ENCODE measurements at regions not wholly inside any gene's neighbourhood (a gene's known extent, or its start where the extent isn't known, plus 50 kb on each side); places are given as distances from the start of the nearest gene placed in this dataset.

DNA sequence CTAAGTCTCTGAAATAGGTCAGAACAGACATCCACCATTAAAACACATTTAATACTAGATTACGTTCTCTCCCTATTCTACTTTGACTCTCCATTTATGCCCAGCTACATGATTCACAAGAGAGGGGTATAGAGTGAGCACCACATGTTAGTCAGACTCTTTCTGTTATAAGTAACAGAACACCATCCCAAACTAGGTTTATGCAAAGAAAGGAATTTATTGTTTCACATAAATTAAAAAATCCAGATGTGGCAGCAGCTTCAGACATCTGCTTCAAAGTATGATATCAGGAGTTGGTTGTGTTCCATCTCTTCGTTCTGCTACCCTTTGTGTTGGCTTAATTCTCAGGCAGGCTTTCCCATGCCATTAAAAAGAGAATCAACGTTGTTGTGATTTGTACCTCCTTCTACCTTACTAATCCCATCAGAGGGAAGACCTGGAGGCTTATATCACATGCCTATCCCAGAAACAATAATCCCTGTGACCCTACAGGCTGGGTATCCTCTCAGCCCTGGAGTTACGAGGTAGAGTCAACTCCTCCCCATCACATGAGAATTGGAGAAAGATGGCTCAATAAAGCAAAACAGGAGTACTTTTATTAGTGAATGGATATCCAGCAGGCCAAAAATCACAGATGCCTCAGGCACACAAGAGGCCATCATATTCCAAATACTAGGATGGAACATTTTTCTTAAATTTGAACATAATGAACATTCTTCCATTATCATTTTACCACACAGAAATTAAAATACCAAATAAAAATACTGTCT, 163.2 kb downstream of the SLC7A11 start:
- no peak for DNase-seq (ENCODE audit: low spot score)

DNA sequence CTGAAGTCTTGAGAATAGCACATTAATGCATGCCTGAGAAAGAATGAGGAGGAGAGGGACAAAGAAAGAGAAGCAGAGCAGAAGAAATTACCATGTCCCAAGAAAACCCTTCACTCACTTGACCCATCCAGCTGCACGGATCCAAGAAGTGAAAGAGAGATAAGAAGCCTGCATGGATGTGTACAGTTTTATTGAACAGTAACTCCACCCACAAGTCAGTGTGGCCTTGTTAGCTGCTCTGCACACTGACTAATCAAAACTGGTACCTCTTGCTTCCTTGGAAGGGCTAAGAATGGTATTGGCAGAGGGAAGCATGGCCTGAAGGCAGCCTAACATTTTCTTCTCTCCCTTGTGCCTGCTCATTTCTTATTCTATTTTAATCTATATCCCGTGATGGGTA, 163.9 kb downstream of the SLC7A11 start:
- no peak for DNase-seq (ENCODE audit: low spot score)

DNA sequence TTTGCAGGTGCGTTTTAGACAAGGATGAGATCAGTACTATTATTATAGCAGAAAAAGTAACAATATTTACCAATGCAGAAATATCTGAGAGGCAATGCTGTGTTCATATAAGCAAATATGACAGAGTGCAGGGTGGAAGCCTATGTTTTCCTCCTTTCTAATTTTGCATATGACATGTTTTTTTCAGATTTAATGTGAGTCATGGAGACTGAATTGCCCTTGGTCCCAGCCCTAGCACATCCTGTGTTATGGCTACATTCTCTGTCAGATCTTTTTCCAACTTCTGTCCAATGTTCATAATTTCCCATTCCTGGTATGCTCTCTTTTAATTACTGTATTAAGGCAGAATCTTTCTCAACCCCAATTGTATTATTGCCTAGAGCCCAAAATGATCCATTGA, 165.6 kb downstream of the SLC7A11 start:
- DNase-seq (ENCODE audit: low spot score) = no peak

DNA sequence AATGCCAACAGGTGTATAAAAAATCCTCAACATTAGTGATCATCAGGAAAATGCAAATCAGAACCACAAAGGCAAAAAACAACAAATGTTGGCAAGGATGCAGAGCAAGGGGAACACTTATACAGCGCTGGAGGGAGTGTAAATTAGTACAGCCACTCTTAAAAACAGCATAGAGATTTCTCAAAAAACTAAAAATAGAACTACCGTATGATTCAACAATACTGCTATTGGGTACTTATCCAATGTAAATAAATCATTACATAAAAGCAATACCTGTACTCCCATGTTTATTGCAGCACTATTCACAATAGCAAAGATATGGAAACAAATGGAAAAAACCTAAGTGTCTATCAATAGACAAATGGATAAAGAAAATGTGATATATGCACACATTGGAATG, 171.3 kb downstream of the SLC7A11 start:
- no peak for DNase-seq (ENCODE audit: low spot score)

GRCh38 chr4:138063581-138063980, 178.6 kb downstream of the SLC7A11 start:
- no peak for DNase-seq (ENCODE audit: low spot score)

GRCh38 chr4:138062929-138063328, 179.2 kb downstream of the SLC7A11 start:
- DNase-seq (ENCODE audit: low spot score) = no peak

DNA sequence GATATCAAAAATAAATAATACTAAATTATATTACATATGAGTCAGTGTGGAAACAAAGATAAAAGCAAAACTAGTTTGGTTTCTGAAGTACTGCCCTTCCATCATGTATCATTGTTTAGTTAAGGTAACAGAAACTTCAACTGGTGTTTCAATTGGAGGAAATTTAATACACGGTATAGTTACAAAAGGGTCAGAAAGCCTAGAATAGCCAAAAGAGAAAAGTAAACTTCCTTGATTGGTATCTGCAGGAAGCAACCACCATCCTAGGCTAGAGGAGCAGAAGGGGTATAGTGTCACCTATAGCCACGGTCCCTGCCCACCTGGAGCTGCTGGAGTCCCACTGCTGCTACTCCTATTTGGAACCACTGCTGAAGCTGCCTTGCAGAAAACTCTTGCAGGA, 185.6 kb downstream of the SLC7A11 start:
- DNase-seq (ENCODE audit: low spot score) = no peak

DNA sequence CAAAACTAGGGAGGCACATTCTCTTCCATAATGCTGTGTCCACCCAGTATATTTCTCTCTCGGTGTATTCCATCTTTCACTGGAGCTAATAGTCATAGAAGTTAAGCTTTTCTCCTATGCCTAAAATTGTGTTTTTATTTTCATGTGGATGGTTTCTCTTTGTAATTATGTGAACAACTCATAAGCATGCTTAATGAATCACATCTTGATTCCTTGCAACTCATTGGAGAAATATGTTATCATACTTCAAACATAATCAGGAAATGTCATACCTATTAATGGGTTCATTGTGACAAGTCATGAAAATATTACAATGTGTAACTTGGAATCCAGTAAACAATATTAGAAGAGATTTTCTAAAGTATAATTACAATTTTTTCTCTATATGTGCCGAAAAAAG, 186.3 kb downstream of the SLC7A11 start:
- no peak for DNase-seq (ENCODE audit: low spot score)

DNA sequence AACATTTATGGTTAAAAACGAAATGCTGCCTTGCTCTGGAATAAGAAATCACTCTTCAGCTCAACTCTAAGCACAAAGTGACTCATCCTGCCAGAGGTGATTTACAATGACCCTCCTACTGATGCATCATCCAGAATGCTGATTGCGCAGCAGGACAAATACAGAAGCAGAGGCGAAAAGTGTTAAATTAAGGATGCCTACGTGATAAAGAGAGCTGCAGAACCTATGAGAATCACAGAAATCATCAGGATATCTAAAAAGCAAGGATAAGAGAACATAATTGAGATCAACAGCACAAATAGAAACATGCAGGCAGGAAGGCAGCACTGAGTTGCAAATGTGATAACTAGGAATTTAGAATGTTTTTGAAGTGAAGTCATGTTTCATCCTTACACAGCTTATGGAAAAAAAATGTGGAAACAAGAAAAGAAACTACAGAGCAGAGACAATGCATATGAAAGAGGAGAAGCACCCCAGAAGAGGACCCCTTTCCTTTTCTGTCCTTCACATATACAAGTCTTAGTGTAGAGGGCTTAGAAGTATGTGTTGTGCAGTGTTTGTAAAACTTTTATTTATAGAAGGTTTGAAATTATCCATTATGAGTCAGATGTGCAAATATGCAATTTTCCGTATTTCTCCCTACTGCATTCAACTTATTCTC, 188.4 kb downstream of the SLC7A11 start:
- no peak for DNase-seq (ENCODE audit: low spot score)

DNA sequence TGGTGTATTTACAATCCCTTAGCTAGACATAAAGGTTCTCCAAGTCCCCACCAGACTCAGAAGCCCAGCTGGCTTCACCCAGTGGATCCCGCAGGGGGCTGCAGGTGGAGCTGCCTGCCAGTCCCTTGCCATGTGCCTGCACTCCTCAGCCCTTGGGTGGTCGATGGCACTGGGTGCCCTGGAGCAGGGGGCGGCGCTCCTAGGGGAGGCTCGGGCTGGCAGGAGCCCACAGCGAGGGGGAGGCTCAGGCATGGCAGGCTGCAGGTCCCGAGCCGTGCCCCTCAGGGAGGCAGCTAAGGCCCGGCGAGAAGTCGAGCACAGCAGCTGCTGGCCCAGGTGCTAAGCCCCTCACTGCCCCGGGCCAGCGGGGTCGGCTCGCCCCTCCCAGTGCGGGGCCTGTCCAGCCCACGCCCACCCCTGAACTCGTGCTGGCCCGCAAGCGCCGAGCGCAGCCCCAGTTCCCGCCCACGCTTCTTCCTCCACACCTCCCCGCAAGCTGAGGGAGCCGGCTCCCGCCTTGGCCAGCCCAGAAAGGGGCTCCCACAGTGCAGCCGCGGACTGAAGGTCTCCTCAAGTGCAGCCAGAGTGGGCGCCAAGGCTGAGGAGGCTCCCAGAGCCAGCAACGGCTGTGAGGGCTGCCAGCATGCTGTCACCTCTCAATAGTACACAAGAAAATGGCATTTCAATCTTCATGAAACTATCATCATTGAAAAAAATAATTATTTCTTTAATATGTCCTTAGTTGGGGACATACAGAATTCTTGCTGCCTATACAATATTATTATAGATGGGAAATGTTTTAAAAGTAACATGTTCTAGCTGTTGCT, 189.1 kb downstream of the SLC7A11 start:
- no peak for DNase-seq (ENCODE audit: low spot score)

GRCh38 chr4:138051157-138051556, 191.0 kb downstream of the SLC7A11 start:
- DNase-seq (ENCODE audit: low spot score) = no peak

GRCh38 chr4:138050601-138051000, 191.5 kb downstream of the SLC7A11 start:
- no peak for DNase-seq (ENCODE audit: low spot score)

- DNase-seq (ENCODE audit: low spot score) = no peak
Observed at GRCh38 chr4:138049355-138049754, 192.8 kb downstream of the SLC7A11 start.

GRCh38 chr4:138047290-138047689, 194.9 kb downstream of the SLC7A11 start:
- DNase-seq (ENCODE audit: low spot score) = no peak

DNA sequence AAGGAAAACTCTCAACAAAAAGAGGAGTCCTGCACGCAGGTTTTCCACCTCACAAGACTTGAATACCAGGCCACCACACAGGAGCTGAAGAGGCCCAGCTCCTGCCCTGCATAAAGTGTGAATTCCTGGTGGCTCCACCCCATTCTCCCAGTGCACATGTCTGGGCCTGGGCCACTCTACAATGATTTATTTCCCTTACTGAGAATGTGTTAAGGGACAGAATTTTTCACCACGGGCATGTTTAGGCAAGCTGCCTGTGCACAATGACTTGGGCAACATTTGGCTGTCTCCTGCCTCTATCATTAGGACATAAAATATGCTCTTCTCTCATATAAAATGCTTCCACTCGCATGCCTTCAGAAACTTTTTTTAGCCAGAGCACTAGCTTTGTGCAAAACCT, 197.1 kb downstream of the SLC7A11 start:
- no peak for DNase-seq (ENCODE audit: low spot score)

- no peak for DNase-seq (ENCODE audit: low spot score)
Observed at GRCh38 chr4:138039010-138039409, 203.1 kb downstream of the SLC7A11 start.

DNA sequence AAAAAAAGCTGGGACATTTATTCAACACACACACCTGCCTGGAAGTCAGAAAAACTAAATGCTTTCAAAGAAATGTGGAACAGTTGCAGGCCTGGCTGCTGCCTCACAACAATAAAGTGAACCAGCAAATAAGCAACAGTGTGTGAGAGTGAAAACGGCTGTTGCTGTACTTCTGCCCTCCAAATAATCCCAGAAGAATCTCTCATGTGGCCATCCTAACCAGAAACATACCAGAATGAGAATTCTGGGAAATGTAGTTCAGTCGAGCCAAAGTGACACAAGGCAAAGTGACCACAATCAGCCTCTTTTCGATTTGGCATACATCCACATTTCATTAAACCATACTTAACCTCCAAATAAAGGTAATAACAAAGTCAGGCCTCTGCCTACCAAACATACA, 204.5 kb downstream of the SLC7A11 start:
- DNase-seq (ENCODE audit: low spot score) = no peak

DNA sequence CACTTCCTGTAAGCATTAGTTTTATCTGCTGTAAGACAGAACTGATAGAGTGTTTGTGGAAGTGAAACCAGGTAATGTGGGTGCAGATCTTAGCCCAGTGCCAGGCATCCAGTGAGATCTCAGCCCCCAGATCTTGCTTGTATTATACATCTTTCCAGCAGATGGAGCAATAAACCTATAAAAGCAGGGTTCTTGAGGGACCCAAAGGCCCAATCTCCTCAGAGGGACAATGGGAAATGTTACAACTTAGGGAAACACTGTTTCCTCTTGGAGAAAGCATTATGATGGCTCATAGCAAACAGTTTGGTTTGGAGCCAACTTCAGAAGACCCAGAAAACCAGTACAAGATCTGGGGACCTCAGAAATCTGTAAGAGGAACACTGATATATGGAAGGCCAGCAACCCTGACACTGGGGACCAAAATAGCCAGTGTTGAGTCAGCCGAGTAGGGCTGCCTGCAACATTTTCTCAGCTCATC, 206.3 kb downstream of the SLC7A11 start:
- DNase-seq (ENCODE audit: low spot score) = peak; percentile 46

- DNase-seq (ENCODE audit: low spot score) = no peak
Observed at GRCh38 chr4:138034871-138035270, 207.3 kb downstream of the SLC7A11 start.

DNA sequence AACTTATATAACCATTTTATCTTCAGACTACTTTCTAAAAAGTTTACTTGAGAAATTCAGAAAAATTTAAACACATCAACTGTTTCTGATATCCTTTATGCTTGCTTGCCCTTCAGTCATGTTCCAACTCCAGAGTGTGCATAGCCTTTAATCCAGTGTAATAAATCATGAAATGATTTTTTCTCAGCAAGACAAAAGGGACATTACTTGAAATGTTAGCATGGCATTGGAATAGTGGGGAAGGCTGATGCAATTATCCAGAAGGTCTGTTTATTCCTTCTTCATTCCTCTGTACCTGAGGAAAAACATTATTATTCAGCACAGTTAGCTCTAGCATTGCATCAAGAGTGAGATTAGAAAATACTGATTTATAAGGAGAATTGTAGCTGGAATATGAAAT, 209.9 kb downstream of the SLC7A11 start:
- DNase-seq (ENCODE audit: low spot score) = no peak

GRCh38 chr4:138030375-138030774, 211.8 kb downstream of the SLC7A11 start:
- DNase-seq (ENCODE audit: low spot score) = no peak

DNA sequence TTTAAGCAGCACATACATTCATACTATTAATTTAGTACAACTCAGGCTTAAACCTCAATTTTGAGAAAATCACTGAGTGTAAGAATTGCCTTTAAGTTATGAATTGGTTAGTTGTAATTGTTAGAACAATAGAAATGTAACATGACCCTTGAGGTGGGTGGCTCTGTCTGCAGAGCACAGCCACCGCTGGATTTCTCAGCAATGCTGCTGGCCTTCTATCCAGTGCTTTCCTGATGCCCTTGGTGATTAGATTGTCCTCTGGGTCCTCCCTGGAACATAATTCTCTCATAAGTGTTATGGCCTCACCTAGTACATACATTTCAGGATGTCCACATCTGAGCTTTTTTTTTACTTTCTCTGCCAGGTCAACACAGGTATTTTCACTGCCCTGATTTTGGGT, 213.2 kb downstream of the SLC7A11 start:
- DNase-seq (ENCODE audit: low spot score) = no peak
